ENCODE measurements at regions not wholly inside any gene's neighbourhood (a gene's known extent, or its start where the extent isn't known, plus 50 kb on each side); places are given as distances from the start of the nearest gene placed in this dataset.

- H3K27ac ChIP-seq (ENCODE audit: low read depth in 1 of 2, low read length in 2 of 2) = no peak overlapping the region
- no peaks in the 10 kb centered on the region for H3K9me3 ChIP-seq (replicated peaks in 1 of 2; ENCODE audit: control insufficient read depth in 1 of 2, insufficient read depth in 1 of 2, low read length in 2 of 2)
- Mint-ChIP-seq H3K4me1 (peaks cover 8% of the 10 kb centered on the region), H3K27ac (no peak overlapping the region), H3K36me3 (no peaks in the 10 kb centered on the region), H3K4me3 (no peak overlapping the region), H3K27me3 (ENCODE audit: low read depth in 3 of 3) (no peaks in the 10 kb centered on the region), H3K9me3 (no peaks in the 10 kb centered on the region)
- H3K27me3 ChIP-seq (ENCODE audit: control insufficient read depth in 2 of 2, insufficient read depth in 2 of 2, low read length in 2 of 2) = no peaks in the 10 kb centered on the region
- H3K4me1 ChIP-seq (ENCODE audit: control insufficient read depth in 1 of 2, insufficient read depth in 2 of 2, low read length in 2 of 2) = peaks cover 7 to 10% of the 10 kb centered on the region in 2 donors
- H3K36me3 ChIP-seq (replicated peaks in 1 of 2; ENCODE audit: control insufficient read depth in 1 of 2, insufficient read depth in 2 of 2, low read length in 2 of 2) = no peaks in the 10 kb centered on the region
- H4K20me1 ChIP-seq (ENCODE audit: insufficient read depth, low read length) = no peaks in the 10 kb centered on the region
- WGBS (ENCODE audit: insufficient coverage) = no CpG with 5 or more reads among the region's 3 CpGs
- no peak for DNase-seq
- no peak overlapping the region for H3K4me3 ChIP-seq (replicated peaks in 1 of 3; ENCODE audit: low read depth in 2 of 3, low read length in 3 of 3)
- no peak overlapping the region for H2AFZ ChIP-seq (ENCODE audit: insufficient read depth, low read depth, low read length, poor library complexity, severe bottlenecking)
- no peak overlapping the region for H3K9ac ChIP-seq (ENCODE audit: insufficient read depth, low read length, poor library complexity, severe bottlenecking)
- TF ChIP-seq CTCF (IDR thresholded peaks at IDR 0.05) = no peak
- H3K79me2 ChIP-seq (ENCODE audit: insufficient read depth, low read length) = no peaks in the 10 kb centered on the region
- H3K4me2 ChIP-seq (replicated peaks; ENCODE audit: extremely low read depth, low read length, poor library complexity, severe bottlenecking) = no peak overlapping the region
- intact Hi-C loops (cut with micrococcal nuclease) = no loop called here
These were observed 304.9 kb upstream of the PRR16 start for GRCh38 chr5:120159155-120159554.

GRCh38 chr5:120160124-120160895 is 303.8 kb upstream of the PRR16 start:
- peak in 2 of 3 donors; percentile 7 to 37 for DNase-seq
- H3K79me2 ChIP-seq (ENCODE audit: insufficient read depth, low read length) = no peaks in the 10 kb centered on the region
- WGBS (ENCODE audit: insufficient coverage) = 71% methylated on average over 1 of the region's 4 CpGs
- Mint-ChIP-seq H3K4me1 (peaks cover 8% of the 10 kb centered on the region), H3K36me3 (no peaks in the 10 kb centered on the region), H3K27ac (no peak overlapping the region), H3K9me3 (no peaks in the 10 kb centered on the region), H3K4me3 (no peak overlapping the region), H3K27me3 (ENCODE audit: low read depth in 3 of 3) (no peaks in the 10 kb centered on the region)
- H3K27ac ChIP-seq (ENCODE audit: low read depth in 1 of 2, low read length in 2 of 2) = no peak overlapping the region
- H3K36me3 ChIP-seq (replicated peaks in 1 of 2; ENCODE audit: control insufficient read depth in 1 of 2, insufficient read depth in 2 of 2, low read length in 2 of 2) = no peaks in the 10 kb centered on the region
- no peak for TF ChIP-seq CTCF (IDR thresholded peaks at IDR 0.05)
- intact Hi-C loops (cut with micrococcal nuclease) = no loop called here
- no peaks in the 10 kb centered on the region for H3K9me3 ChIP-seq (replicated peaks in 1 of 2; ENCODE audit: control insufficient read depth in 1 of 2, insufficient read depth in 1 of 2, low read length in 2 of 2)
- H3K4me1 ChIP-seq (ENCODE audit: control insufficient read depth in 1 of 2, insufficient read depth in 2 of 2, low read length in 2 of 2) = peaks cover 7 to 10% of the 10 kb centered on the region in 2 donors
- H3K4me3 ChIP-seq (replicated peaks in 1 of 3; ENCODE audit: low read depth in 2 of 3, low read length in 3 of 3) = no peak overlapping the region
- no peak overlapping the region for H3K4me2 ChIP-seq (replicated peaks; ENCODE audit: extremely low read depth, low read length, poor library complexity, severe bottlenecking)
- H3K9ac ChIP-seq (ENCODE audit: insufficient read depth, low read length, poor library complexity, severe bottlenecking) = no peak overlapping the region
- no peaks in the 10 kb centered on the region for H3K27me3 ChIP-seq (ENCODE audit: control insufficient read depth in 2 of 2, insufficient read depth in 2 of 2, low read length in 2 of 2)
- no peaks in the 10 kb centered on the region for H4K20me1 ChIP-seq (ENCODE audit: insufficient read depth, low read length)
- no peak overlapping the region for H2AFZ ChIP-seq (ENCODE audit: insufficient read depth, low read depth, low read length, poor library complexity, severe bottlenecking)
